NCI-H1694 treated with DMSO at 0.1 percent for 48 hours (cell line): ENCODE measurements at regions not wholly inside any gene's neighbourhood (a gene's known extent, or its start where the extent isn't known, plus 50 kb on each side); places are given as distances from the start of the nearest gene placed in this dataset.

Source experiments
- DNase-seq: peaks from one replicate; lab custom pipeline; 2025; lab: John Stamatoyannopoulos, UW

DNA sequence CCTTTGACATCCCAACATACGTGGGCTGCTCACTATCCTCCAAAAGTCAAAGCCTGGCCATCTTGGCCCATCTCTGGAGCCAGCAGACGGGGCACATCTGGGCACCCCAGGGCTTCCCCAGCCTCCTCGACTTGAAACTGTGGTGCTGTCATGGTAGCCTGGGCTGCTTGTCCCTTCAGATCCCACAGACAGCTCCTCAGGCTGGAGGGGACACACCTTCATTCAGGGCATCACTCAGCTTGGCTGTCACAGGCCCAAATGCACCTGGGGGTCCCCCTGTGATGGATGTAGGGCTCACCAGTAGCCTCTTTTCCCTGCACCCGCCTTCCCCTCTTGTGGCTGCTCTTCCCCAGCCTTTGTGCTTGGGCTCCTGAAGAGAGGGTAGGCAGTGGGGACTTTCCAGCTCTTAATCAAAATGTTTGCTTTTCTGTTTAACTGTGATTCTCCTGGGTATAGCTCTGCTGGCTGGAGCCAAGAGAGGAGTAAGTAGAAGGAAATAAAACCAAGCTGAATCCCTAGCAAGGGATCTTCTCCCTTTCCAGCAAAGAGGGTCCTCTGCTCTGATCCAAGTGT lies 92.3 kb downstream of the GYPC start:
- DNase-seq, result no peak

- DNase-seq, result no peak
Observed at GRCh38 chr2:126748929-126749518, 93.1 kb downstream of the GYPC start.

DNA sequence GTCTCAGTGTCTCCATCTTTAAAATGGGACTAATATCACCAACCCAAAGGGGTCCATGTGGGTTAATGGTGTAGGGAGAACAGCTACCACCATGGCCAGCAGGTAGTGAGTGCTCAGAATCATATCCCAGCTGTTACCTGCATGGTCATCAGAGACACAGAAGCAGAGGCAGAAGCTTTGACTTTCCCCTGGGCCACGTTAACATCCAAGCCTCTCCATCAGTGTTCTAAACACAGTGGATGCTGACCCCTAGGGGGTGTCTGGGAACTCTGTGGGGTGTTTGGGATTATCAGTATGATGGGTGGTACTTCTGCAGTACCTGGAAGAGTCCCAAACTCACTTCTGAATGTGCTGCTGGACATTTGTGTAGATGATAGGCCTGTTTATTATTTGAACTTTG lies 93.6 kb downstream of the GYPC start:
- DNase-seq, result no peak

GRCh38 chr2:126750506-126750905 lies 94.5 kb downstream of the GYPC start:
- DNase-seq, result no peak

DNA sequence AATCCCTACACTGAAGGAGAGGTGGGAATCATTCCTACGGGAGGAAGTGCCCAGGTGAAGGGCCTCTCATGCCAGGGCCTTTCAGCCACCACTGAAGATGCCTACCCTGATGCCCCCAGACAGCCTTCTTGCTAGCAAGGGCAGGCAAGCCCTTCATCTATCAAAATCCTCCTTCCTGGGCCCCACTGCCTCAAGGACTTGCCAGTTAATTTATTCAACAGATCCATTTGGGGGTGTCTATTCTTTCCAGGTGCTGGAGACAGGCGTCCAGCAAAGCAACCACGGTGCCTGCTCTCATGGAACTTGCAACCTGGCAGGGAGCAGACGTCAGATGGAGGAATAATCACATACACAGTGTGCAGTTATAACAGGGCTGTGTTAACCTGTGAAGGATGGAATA lies 95.5 kb downstream of the GYPC start:
- no peak for DNase-seq

- DNase-seq, result no peak
Observed at GRCh38 chr2:126752876-126753275, 96.9 kb downstream of the GYPC start.

DNA sequence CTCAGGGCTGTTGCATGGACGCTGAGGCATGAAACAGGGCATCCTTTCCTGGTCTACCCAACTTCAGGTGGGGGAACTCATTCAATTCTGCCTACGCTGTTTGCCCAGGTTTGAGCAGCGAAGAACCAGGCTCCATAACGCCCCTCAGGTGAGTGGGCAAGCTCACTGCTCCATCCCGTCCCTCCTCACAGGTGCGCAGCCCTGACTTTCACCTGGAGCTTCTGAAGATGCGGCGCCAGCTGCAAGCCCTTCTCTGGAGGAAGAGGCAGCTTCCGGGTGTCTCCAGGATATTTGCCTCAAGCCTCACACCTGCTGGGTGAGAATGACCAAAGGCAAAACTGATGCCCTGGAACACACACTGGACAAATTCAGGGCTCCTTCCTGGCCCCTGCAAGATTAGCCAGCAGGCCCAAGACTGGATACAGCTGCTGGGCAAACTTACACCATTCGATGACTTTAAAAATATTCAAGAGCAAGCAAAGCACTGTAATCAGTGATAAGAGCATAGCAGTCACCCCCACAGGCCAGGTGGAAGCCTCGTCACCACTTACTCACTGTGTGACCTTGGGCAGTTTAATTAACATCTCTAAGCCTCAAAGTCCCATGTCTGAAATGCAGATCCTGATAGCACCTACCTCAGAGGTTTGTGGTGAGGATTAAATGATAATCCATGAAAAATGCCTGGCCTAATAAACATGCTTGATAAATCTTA lies 97.7 kb downstream of the GYPC start:
- DNase-seq, result no peak

DNA sequence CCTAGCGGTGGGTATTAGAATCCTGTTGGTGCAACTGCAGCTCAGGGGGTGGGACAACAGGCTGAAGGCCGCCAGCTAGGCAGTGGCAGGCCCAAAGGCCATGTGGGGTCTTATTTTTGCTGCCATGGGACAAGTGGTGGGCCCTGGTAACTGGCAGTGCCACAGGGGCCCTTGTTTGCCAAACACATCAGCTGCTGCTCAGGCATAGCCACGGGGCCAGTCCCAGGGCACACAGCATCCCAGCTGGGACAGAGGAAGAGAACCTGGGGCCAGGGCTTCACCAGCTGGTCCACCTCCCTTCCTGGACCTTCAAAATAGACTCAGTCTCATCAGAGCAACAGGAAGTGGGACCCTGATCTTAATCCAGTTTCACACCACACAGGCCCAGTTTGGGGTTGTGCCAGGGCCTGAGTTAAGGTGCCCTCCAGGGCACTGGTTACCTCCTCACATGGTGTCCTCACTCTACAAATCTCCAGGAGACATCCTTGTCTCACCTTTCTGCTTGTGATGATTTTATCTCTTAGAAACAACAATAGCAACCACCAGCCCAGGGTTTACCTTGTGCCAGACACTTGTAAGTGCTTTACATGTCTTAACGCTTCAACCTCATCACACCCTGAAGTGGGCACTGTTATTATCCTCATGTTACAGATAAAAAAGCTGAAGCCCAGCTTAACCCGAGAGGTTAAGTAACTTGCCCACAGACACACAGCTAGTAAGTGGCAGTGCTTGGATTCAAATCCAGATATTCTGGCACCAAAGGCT lies 98.5 kb downstream of the GYPC start:
- no peak for DNase-seq

DNA sequence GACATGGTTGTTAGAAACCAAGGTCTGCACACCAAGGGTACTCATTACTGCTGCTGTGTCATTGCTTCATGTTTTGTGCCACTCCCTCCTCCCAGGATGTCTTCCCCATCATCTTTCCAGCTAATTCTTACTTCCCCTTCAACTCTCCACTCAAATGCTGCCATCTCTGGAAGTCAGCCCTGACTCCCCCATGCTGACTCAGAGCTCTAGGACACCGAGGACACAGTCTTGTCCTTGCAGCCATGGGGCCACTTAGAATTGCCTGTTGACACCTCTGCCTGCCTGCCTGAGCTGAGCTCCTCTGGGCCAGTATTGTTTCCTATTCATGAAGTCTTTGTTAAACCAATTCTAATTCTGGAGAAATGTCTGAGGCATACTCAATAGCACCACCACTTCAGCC lies 100.2 kb downstream of the GYPC start:
- DNase-seq, result no peak

- no peak for DNase-seq
Observed at GRCh38 chr2:126761256-126761980, 105.5 kb downstream of the GYPC start.

DNA sequence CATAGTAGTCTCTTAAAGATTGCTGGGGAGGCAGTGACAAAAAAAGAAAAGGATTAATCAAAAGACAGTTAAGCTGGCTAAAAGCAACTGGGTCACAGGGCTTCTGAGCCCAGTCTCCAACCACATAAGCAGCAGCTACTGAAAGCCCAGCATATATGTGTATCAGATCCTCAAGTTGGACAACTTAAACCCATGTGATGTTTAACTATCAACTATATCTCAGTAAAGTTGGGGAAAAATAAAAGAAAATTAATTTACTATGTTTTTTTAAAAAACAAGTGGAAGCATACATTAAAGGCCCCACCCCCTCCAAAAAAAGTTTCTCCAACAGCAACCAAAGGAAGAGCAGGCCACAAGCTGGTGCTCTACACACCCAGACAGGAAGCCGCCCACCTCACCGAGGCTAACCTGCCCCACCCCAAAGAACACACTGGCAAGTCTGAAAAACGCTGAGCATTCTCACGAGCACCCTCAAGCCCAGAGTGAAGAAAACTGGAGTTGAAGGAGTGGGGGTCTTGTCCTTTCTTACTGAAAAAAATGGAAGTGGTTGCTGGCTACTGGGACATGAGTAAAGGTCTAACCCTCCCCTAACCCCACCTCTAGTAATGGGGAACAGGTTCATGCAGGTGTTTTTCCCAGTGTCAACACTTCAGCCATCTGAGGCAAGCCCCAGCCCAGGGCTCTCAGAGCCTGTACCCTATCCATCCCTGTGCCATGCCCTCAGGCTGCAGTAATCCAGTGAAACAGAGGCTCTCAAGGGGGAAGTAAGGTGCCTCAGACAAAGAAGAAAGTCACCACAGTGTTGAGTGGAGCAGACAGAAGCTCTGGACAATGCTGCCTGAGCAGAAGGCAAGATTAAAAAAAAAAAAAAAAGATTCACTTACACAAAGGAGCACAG lies 106.3 kb downstream of the GYPC start:
- DNase-seq, result no peak

DNA sequence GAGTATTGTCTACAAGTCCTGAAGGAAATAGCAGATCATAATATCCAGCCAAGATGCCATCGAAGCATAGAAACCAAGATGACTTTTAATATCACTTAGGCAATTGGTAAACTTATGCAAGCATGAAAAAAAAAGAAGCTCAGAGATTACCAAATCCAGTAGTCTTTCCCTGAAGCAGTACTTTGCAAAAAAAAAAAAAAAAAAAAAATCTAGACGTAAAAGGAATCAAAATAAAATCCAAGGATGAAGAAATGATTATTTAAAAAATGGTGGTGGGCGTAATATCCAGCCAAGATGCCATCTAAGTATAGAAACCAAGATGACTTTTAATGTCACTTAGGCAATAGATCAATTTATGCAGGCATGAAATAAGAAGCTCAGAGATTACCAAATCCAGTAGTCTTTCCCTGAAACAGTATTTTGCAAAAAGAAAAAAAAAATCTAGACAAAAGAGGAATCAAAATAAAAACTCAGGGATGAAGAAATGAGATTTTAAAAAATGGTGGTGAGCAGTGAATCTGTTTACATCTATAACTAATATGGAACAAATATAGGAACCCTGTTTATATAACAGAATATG lies 108.8 kb downstream of the GYPC start:
- no peak for DNase-seq

DNA sequence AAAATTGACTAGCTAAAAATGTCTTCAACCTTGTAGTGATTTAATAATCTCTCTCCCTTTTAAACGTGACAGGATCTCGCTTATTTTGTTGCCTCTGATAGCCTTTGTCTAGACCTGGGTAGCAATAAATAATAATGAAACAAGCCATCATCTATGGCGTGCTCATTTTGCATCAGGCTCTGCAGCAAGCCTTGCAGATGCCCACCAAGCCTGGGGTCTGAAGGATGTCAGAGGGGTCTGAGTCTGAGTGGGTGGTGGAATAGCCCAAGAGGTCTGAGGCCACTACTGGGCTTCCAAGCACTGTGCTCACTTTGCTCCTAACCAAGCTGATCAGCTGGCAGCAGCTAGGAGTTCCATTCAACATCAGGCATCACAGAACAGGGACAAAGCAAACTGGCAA lies 109.4 kb downstream of the GYPC start:
- no peak for DNase-seq

- DNase-seq, result no peak
Observed at GRCh38 chr2:126766295-126766968, 110.5 kb downstream of the GYPC start.

DNA sequence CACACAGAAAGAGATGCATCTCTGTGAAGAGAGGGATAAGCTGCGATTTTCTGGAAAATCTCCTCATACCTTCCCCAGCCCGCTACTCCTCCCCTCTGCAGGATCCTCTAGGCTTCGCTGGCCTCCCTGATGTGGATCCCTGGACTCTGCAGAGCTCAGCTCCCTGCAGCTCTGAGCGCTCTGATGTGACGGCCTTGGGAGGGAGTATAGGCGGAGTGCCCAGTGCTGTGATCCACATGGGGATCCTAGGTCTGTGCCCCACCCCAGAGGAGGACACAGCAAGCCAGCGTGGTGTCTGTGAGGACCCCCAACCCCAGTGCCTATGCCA lies 111.0 kb downstream of the GYPC start:
- no peak for DNase-seq

DNA sequence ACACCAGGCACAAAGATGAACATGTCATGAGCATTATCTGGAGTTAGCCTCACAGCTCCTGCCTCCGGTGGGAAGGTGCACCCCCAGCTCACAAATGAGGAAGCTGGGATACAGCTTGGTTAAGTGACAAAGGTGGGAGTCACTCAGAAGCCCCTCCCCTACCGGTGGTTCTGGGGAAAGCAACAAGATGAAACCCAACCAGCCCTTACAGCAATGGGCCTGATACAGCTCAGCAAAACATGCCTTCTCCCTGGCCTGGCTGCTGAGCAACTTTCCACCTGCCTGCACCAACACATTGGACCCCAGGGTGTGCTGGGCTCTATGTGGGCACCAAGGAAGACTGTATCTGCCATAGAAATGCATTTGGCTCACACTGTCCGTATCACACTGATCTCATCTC lies 113.2 kb downstream of the GYPC start:
- DNase-seq, result no peak

DNA sequence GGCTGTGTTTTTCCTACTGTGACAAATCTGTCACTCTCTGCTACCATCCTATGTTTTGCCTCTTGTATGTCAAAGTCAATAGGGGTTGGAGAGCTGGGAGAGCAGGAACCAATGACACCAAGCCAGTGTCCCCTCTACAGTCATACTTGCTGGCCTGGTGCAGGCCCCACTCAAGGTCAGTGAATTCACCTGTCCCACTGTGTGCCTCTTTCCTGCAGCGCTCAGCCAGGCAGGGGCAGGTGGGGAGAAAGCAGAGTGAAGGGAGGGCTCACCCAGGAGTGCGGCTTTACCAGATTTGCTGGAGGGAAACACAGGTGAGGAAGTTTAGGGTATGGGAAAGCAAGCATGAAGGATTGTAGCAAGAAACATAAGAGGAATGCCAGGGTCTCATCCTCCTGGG lies 114.5 kb downstream of the GYPC start:
- no peak for DNase-seq

DNA sequence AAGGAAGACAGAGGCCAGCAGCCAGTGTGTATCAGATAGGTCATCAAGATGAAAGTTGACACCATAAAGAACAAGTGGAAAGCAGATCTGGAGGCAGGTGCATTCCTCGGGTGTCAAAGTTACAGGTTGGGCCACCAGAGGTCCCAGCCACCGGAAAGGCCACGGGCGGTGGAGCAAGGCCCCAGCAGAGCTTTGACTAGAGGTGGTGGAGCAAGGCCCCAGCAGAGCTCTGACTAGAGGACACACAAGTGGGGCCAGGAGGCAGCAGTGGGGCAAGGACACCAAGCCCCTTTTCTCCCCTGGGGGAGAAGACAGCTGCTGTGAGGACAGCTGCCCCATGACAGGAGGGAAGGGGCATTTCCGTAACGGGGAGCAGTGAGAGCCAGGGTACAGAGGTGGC lies 115.1 kb downstream of the GYPC start:
- DNase-seq, result no peak

- no peak for DNase-seq
Observed at GRCh38 chr2:126771501-126772195, 115.7 kb downstream of the GYPC start.

DNA sequence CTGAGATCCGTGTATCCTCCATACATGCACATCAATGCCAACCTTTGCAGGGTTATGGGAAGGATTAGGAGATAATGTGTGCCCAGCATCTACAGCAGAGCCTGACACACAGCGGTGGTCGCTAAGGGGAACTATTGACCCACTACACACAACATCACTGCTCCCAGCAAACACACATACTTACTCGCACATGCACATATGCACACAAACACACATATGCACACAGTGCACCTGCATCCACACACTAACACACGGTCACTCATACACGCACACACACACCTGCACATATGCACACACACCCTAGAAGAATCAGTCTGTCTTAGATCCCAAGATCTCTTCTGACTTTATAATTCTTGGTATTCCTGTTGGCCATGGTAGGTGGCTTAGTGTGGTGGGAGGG lies 118.3 kb downstream of the GYPC start:
- DNase-seq, result no peak
